GM18519 (cell line): ENCODE measurements at regions not wholly inside any gene's neighbourhood (a gene's known extent, or its start where the extent isn't known, plus 50 kb on each side); places are given as distances from the start of the nearest gene placed in this dataset.
"Not testable (repeated sequence)": the region's sequence is repeated elsewhere in the genome, so short reads cannot be mapped to it uniquely, and the experiment has no call there.

Source experiments
- ATAC-seq: cut with Tn5 transposase; IDR thresholded peaks from one replicate; pipeline ENCODE4 v1.9.1; 2021; ENCODE audit warnings: mild to moderate bottlenecking, moderate library complexity; ENCODE audit not compliant: unreplicated experiment, low FRiP score

GRCh38 chr7:156402255-156402654 lies 238.3 kb upstream of the RNF32 start:
- ATAC-seq: no peak

GRCh38 chr7:156401617-156402016 lies 239.0 kb upstream of the RNF32 start:
- ATAC-seq: no peak

GRCh38 chr7:156400046-156400445 lies 240.5 kb upstream of the RNF32 start:
- ATAC-seq: no peak

- ATAC-seq: no peak
Measured at GRCh38 chr7:156397249-156397648, 243.3 kb upstream of the RNF32 start.

GRCh38 chr7:156389116-156389692 lies 251.4 kb upstream of the RNF32 start:
- no peak for ATAC-seq

- ATAC-seq: no peak
Measured at GRCh38 chr7:156386097-156386496, 254.5 kb upstream of the RNF32 start.

- ATAC-seq: no peak
Measured at GRCh38 chr7:156384706-156385105, 255.9 kb upstream of the RNF32 start.

- ATAC-seq: no peak
Measured at GRCh38 chr7:156383526-156383925, 257.0 kb upstream of the RNF32 start.

- no peak for ATAC-seq
Measured at GRCh38 chr7:156380261-156380660, 260.3 kb upstream of the RNF32 start.

- ATAC-seq: no peak
Measured at GRCh38 chr7:156379324-156380070, 261.1 kb upstream of the RNF32 start.

- ATAC-seq: no peak
Measured at GRCh38 chr7:156378806-156379205, 261.8 kb upstream of the RNF32 start.

- no peak for ATAC-seq
Measured at GRCh38 chr7:156376317-156376716, 264.3 kb upstream of the RNF32 start.

- no peak for ATAC-seq
Measured at GRCh38 chr7:156374335-156374734, 266.2 kb upstream of the RNF32 start.

- not testable (repeated sequence) for ATAC-seq
Measured at GRCh38 chr7:156369929-156370328, 270.6 kb upstream of the RNF32 start.

GRCh38 chr7:156368053-156368843 lies 272.3 kb upstream of the RNF32 start:
- ATAC-seq: no peak

GRCh38 chr7:156363751-156364150 lies 276.8 kb upstream of the RNF32 start:
- ATAC-seq: no peak

GRCh38 chr7:156360835-156361234 lies 279.7 kb upstream of the RNF32 start:
- ATAC-seq: no peak

- ATAC-seq: no peak
Measured at GRCh38 chr7:156356551-156356950, 284.0 kb upstream of the RNF32 start.

GRCh38 chr7:156353352-156353751 lies 287.2 kb upstream of the RNF32 start:
- ATAC-seq: no peak

GRCh38 chr7:156347703-156348248 lies 292.8 kb upstream of the RNF32 start:
- ATAC-seq: not testable (repeated sequence)

- ATAC-seq: no peak
Measured at GRCh38 chr7:156347132-156347531, 293.4 kb upstream of the RNF32 start.
